SK-MEL-5 (cell line): ENCODE measurements at regions not wholly inside any gene's neighbourhood (a gene's known extent, or its start where the extent isn't known, plus 50 kb on each side); places are given as distances from the start of the nearest gene placed in this dataset.
"Not testable (repeated sequence)": the region's sequence is repeated elsewhere in the genome, so short reads cannot be mapped to it uniquely, and the experiment has no call there.

ENCODE experiments used
- DNase-seq: peaks from one replicate; pipeline ENCODE4 v3.0.0-alpha.2; 2016; ENCODE audit warnings: low read depth, low spot score
- in situ Hi-C: cut with HindIII; loops from 2 replicates; pipeline ENCODE4 v1.10.0; 2016; ENCODE audit warnings: low sequenced_read_pairs, high pct_unique_total_duplicates, low pct_unique_long_range_greater_than_20kb

- in situ Hi-C loops = no loop called here
- DNase-seq = no peak
Measured at GRCh38 chr4:137851435-137851834, 319.1 kb upstream of the PCDH18 start.

DNA sequence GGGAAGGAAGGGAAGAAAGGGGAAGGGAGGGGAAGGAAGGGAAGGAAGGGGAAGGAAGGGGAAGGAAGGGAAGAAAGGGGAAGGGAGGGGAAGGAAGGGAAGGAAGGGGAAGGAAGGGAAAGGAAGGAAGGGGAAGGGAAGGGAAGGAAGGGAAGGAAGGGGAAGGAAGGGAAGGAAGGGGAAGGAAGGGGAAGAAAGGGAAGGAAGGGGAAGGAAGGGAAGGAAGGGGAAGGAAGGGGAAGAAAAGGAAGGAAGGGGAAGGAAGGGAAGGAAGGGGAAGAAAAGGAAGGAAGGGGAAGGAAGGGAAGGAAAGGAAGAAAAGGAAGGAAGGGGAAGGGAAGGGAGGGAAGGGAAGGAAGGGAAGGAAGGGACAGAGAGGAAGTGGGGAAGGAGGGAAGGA, 295.7 kb upstream of the PCDH18 start:
- DNase-seq, in situ Hi-C loops: not testable (repeated sequence)

GRCh38 chr4:137825505-137825904, 293.2 kb upstream of the PCDH18 start:
- in situ Hi-C loops = no loop called here
- no peak for DNase-seq

DNA sequence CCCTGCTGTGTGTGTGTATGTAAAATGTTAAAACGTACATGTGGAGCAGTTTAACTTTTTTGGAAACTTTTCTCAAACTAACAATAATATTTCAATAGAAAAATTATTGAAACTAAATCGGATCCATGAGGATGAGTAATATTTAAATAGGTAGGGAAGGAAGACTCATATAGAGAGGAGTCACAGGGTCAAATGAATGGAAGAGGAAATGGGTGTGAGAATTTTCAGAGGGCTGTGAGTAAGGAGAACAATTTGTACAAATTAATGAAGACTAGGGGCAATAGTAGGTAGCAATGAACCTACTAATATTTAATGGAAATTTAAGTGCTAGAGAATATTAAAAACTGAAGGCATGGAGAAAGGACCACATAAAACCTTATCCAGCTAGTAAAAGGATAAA, 290.7 kb upstream of the PCDH18 start:
- in situ Hi-C loops = no loop called here
- DNase-seq = no peak

DNA sequence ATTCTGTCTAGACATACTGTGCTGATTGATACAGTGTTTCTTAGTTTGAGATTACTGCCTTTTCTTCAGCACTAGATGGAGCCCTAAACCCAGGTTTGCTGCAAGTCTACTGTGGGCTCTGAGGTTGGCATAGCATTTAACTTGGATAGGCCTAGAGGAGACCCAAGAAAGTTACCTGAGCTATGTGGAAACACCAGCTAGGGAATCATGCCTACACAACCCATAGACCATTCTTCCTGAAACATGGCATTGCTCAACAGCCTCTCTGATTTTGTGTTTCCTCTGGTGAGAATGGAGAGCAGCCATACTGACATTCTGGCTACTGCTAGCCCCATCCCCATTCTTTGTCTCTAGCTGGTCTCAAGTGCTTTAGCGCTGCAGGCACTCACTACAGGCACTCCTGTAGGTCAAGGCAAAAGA, 287.7 kb upstream of the PCDH18 start:
- peak; percentile 76 for DNase-seq
- in situ Hi-C loops = no loop called here

- in situ Hi-C loops = no loop called here
- no peak for DNase-seq
Measured at GRCh38 chr4:137812258-137812657, 280.0 kb upstream of the PCDH18 start.

DNA sequence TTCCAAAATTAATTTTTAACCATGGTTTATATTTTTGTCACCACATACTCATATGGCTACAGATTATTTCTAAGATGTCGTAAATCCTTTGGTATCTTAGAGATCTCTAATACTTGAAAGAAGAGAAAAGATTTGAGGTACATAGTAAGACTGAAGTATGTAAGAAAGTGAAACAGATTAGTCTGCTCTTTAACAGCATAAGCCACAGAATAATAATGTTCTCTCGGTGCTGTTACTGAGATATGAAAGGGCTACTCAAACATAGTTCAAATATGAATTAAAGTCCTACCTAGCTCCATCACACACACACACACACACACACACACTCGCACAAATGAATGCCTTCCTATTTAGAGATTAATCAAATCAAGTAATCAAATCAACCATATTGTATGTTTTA, 274.1 kb upstream of the PCDH18 start:
- in situ Hi-C loops = no loop called here
- no peak for DNase-seq

GRCh38 chr4:137804906-137805495, 272.7 kb upstream of the PCDH18 start:
- no peak for DNase-seq
- in situ Hi-C loops = no loop called here

GRCh38 chr4:137800861-137801260, 268.6 kb upstream of the PCDH18 start:
- in situ Hi-C loops = no loop called here
- DNase-seq = no peak

DNA sequence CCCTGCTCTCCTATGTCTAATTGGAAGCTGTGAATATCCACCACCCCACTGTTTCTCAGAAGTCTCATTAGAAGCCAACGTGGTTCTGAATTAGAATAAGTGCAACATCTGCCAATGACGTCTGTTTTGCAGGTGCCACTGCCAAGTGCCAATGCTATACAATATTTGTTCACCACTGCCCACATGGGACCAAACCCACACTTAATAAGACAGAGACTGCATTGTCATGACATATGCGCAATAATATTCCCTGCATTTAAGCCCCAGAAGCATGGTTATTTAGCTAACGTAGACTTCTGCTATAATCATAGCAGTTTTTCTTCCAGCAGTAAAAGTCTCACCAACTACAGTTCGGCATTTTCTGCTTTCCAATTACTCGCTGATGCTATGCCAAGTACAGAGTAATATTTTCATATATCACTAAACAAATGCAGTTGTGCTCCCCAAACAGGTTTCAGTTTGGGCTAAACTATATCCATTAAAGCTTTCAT, 262.5 kb upstream of the PCDH18 start:
- in situ Hi-C loops = no loop called here
- peak; percentile 63 for DNase-seq

DNA sequence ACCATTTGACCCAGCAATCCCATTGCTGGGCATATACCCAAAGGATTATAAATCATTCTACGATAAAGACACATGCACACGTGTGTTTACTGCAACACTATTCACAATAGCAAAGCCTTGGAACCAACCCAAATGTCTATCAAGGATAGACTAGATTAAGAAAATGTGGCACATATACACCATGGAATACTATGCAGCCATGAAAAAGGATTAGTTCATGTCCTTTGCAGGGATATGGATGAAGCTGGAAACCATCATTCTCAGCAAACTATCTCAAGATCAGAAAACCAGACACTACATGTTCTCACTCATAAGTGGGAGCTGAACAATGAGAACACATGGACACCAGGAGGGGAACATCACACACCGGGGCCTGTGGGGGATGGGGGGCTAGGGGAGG, 257.0 kb upstream of the PCDH18 start:
- in situ Hi-C loops, DNase-seq: not testable (repeated sequence)

GRCh38 chr4:137783923-137784322, 251.6 kb upstream of the PCDH18 start:
- DNase-seq, in situ Hi-C loops: not testable (repeated sequence)

- peak; percentile 81 for DNase-seq
- in situ Hi-C loops = no loop called here
Measured at GRCh38 chr4:137775701-137776100, 243.4 kb upstream of the PCDH18 start.

GRCh38 chr4:137774501-137774900, 242.2 kb upstream of the PCDH18 start:
- in situ Hi-C loops = no loop called here
- DNase-seq = no peak

DNA sequence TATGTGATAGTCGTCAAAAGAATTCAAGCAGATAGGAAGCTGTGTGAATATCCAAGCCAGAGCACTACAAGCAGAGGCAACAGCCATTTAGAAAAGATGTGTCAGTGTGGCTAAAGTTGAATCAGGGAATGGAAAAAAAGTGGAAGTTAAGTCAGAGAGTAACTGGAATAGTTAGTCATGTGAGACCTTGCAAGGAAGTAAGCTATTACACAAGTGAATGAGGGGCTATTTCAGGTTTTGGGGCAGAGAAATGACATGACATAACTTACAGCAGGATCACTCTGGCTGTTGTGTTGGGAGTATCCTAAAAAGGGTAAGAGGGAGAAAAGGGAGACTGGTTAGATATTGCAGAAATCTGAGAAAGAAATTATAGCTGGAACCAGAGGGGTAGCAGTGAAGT, 236.6 kb upstream of the PCDH18 start:
- in situ Hi-C loops = no loop called here
- DNase-seq = no peak

DNA sequence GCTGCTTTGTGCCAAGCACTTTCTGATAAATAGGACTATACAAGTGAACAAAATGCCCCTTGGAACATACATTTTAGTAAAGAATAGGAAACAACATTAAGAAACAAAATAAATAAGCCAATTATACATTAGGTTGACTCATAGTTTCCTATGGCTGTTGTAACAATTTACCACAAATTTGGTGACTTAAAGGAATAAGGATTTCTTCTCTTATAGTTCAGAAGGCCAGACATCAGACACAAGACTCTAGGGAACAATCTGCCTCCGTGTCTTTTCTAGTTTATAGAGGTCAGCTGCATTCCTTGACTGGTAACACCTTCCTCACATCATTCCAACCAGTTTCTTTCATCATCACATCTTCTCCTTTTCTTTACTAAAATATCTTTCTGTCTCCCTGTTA, 235.9 kb upstream of the PCDH18 start:
- in situ Hi-C loops = no loop called here

GRCh38 chr4:137762591-137762990, 230.3 kb upstream of the PCDH18 start:
- no peak for DNase-seq

More for the DNA sequence above, 235.9 kb upstream of the PCDH18 start:
- no peak for DNase-seq

DNA sequence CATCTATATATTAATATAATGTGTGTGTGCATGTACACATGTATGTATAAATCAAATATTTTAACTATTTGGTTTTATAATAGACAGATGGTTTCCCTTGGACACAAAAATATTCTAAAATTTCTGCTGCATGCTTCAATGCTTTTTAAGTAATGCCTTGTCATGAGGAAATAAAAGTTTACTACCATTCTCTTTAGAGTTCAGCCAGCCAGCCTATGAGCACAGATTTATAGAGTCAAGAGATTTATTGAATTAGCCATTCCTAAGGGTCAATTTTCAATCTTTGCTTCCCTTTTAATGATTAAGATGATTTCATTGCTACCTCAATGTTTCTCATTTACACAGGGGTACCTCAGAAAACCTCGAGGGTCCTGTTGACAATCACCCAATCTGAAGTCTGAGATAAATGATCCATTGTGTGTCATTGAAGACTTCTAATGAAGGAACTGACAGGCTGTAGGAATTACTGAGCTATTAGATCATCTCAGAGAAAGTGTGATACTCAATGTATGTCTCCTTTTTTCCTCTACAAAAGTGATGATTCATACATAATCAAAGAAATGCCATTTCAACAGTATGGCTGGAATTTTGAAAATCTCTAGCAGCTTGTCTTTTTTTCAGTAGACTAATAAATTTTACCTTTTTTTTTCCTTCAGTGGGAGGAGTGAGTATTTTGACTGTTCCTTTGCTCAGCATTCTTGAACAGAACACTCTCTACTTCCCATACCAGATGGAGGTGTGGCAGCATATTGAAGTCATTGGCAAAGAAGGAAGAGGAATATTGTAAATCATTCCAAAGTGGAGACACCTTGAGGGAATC, 222.6 kb upstream of the PCDH18 start:
- in situ Hi-C loops = no loop called here
- DNase-seq = no peak

More at GRCh38 chr4:137762591-137762990, 230.3 kb upstream of the PCDH18 start:
- in situ Hi-C loops = no loop called here

GRCh38 chr4:137749466-137749865, 217.2 kb upstream of the PCDH18 start:
- in situ Hi-C loops = no loop called here
- no peak for DNase-seq
